Fibroblast of lung (primary cell): ENCODE measurements at regions not wholly inside any gene's neighbourhood (a gene's known extent, or its start where the extent isn't known, plus 50 kb on each side); places are given as distances from the start of the nearest gene placed in this dataset.
"Not testable (repeated sequence)": the region's sequence is repeated elsewhere in the genome, so short reads cannot be mapped to it uniquely, and the experiment has no call there.

Experiments
- DNase-seq, 2 donors: peaks; one replicate each; pipeline versions ENCODE4 v3.0.0 to v3.0.0-alpha.2; 2010; ENCODE audit warnings: low read depth in 2 of 2
- H2AFZ ChIP-seq: 2 replicates; pipeline ENCODE4 v1.5.1; 2012; ENCODE audit warnings: low read length, control low read depth, inconsistent platforms
- H3K27ac ChIP-seq: 2 replicates; pipeline ENCODE4 v1.5.1; 2011; ENCODE audit warnings: low read length, control low read depth; ENCODE audit not compliant: insufficient read depth
- H3K27me3 ChIP-seq: 2 replicates; pipeline ENCODE4 v1.5.1; 2011; ENCODE audit warnings: mild to moderate bottlenecking, low read length; ENCODE audit not compliant: control insufficient read depth, insufficient read depth
- H3K36me3 ChIP-seq: 2 replicates; pipeline ENCODE4 v1.5.1; 2011; ENCODE audit warnings: low read length; ENCODE audit not compliant: control insufficient read depth, insufficient read depth
- H3K4me1 ChIP-seq: 2 replicates; pipeline ENCODE4 v1.5.1; 2011; ENCODE audit warnings: low read length; ENCODE audit not compliant: control insufficient read depth, insufficient read depth; ENCODE audit errors: extremely low read depth
- H3K4me2 ChIP-seq: 2 replicates; pipeline ENCODE4 v1.5.1; 2011; ENCODE audit warnings: low read length, control low read depth; ENCODE audit not compliant: insufficient read depth; ENCODE audit errors: extremely low read depth
- H3K4me3 ChIP-seq, 4 experiments: fragments of 200-600 bp in 1 of 4; sonication (generic) in 1 of 4; replicated peaks in 1 of 4; 2 replicates each; pipeline ENCODE4 v1.5.1; 2011 to 2016; ENCODE audit warnings: low read length in 4 of 4, low read depth in 3 of 4, mild to moderate bottlenecking in 3 of 4, control low read depth in 2 of 4, inconsistent platforms in 1 of 4, mixed read lengths in 1 of 4; ENCODE audit not compliant: insufficient read depth in 1 of 4; ENCODE audit errors: control extremely low read depth in 1 of 4
- H3K79me2 ChIP-seq: 2 replicates; pipeline ENCODE4 v1.5.1; 2012; ENCODE audit warnings: mild to moderate bottlenecking, low read length, inconsistent platforms; ENCODE audit not compliant: control insufficient read depth, insufficient read depth
- H3K9ac ChIP-seq: 2 replicates; pipeline ENCODE4 v1.5.1; 2011; ENCODE audit warnings: mild to moderate bottlenecking, low read length, control low read depth; ENCODE audit not compliant: insufficient read depth
- H3K9me3 ChIP-seq: 2 replicates; pipeline ENCODE4 v1.5.1; 2012; ENCODE audit warnings: low read depth, low read length; ENCODE audit not compliant: control insufficient read depth, insufficient read depth
- H4K20me1 ChIP-seq: 2 replicates; pipeline ENCODE4 v1.5.1; 2011; ENCODE audit warnings: low read length; ENCODE audit not compliant: control insufficient read depth, insufficient read depth; ENCODE audit errors: extremely low read depth

GRCh38 chrX:63209645-63210044 is 141.5 kb downstream of the SPIN4 start:
- not testable (repeated sequence) for H3K27me3 ChIP-seq, H3K4me3 ChIP-seq, H3K27ac ChIP-seq, H3K36me3 ChIP-seq, H3K9me3 ChIP-seq, H3K4me1 ChIP-seq, H2AFZ ChIP-seq, H4K20me1 ChIP-seq, H3K79me2 ChIP-seq, H3K4me2 ChIP-seq, DNase-seq, H3K9ac ChIP-seq

- not testable (repeated sequence) for H4K20me1 ChIP-seq, H3K9ac ChIP-seq, H3K27me3 ChIP-seq, H3K4me1 ChIP-seq, H3K36me3 ChIP-seq, H3K27ac ChIP-seq, H3K9me3 ChIP-seq, H3K4me2 ChIP-seq, H2AFZ ChIP-seq, H3K4me3 ChIP-seq, DNase-seq, H3K79me2 ChIP-seq
These were observed 142.0 kb downstream of the SPIN4 start for GRCh38 chrX:63209128-63209527.

GRCh38 chrX:63204266-63205074 is 146.7 kb downstream of the SPIN4 start:
- H2AFZ ChIP-seq, H4K20me1 ChIP-seq, H3K4me1 ChIP-seq, H3K9ac ChIP-seq, H3K36me3 ChIP-seq, DNase-seq, H3K4me3 ChIP-seq, H3K27ac ChIP-seq, H3K79me2 ChIP-seq, H3K27me3 ChIP-seq, H3K4me2 ChIP-seq, H3K9me3 ChIP-seq: not testable (repeated sequence)

- H3K27me3 ChIP-seq, H3K27ac ChIP-seq, H3K4me3 ChIP-seq, H3K36me3 ChIP-seq, H3K9me3 ChIP-seq, H3K4me1 ChIP-seq, H3K79me2 ChIP-seq, H3K9ac ChIP-seq, H2AFZ ChIP-seq, H3K4me2 ChIP-seq, DNase-seq, H4K20me1 ChIP-seq: not testable (repeated sequence)
These were observed 149.1 kb downstream of the SPIN4 start for GRCh38 chrX:63201987-63202386.

- H3K4me1 ChIP-seq, H3K4me2 ChIP-seq: not testable (repeated sequence)
These were observed 152.4 kb downstream of the SPIN4 start for GRCh38 chrX:63198693-63199092.

GRCh38 chrX:63192366-63193041 is 158.6 kb downstream of the SPIN4 start:
- not testable (repeated sequence) for H3K4me1 ChIP-seq, H3K36me3 ChIP-seq, H3K9me3 ChIP-seq, H3K4me3 ChIP-seq, H3K27me3 ChIP-seq, H3K79me2 ChIP-seq, H2AFZ ChIP-seq, H3K9ac ChIP-seq, H4K20me1 ChIP-seq, DNase-seq, H3K4me2 ChIP-seq, H3K27ac ChIP-seq

More at GRCh38 chrX:63198693-63199092, 152.4 kb downstream of the SPIN4 start:
- H3K4me3 ChIP-seq, H3K36me3 ChIP-seq, H3K79me2 ChIP-seq, H3K9me3 ChIP-seq, H4K20me1 ChIP-seq, DNase-seq, H3K27ac ChIP-seq, H3K27me3 ChIP-seq, H2AFZ ChIP-seq, H3K9ac ChIP-seq: not testable (repeated sequence)
